HL-60/S4 treated with retinoic acid at 250 ng/mL for 4 days and 3 days (cell line): ENCODE measurements at regions not wholly inside any gene's neighbourhood (a gene's known extent, or its start where the extent isn't known, plus 50 kb on each side); places are given as distances from the start of the nearest gene placed in this dataset.
"Not testable (repeated sequence)": the region's sequence is repeated elsewhere in the genome, so short reads cannot be mapped to it uniquely, and the experiment has no call there.

Source experiments
- in situ Hi-C: fragments of 300-500 bp; cut with MboI; formaldehyde crosslinking; loops from 2 replicates; pipeline ENCODE4 v1.7.0; 2022; ENCODE audit warnings: low sequenced_read_pairs

DNA sequence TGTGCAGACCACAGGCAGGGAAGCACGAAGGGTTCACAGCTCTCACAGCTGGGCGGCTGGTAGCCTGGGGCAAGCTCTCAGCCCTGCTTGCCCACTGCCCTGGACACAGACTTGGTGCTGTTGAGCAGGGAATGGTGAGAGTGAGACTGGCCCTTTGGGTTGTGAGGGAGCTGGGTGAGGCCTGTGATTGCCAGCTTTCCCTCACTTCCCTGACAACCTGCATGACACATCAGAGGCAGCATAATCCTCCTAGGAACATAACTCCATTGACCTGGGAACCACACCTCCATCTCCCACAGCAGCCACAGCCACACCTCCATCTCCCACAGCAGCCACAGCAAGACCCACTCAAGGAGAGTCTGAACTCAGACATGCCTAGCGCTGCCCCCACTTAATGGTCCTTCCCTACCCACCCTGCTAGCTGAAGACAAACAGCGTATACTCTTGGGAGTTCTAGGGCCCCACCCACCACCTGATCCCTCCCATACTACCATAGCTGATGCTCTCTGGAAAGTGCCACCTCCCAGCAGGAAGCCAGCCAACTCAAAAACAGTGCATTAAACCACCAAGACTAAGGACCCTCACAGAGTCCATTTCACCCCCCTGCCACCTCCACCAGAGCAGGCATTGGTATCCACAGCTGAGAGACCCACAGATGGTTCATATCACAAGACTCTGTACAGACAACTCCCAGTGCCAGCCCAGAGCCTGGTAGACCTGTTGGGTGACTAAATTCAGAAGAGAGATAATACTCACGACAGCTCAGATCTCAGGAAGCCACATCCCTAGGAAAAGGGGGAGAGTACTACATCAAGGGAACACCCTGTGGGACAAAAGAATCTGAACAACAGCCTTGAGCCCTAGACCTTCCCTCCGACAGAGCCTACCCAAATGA is 60.2 kb upstream of the PRSS3 start:
- in situ Hi-C loops = not testable (repeated sequence)

DNA sequence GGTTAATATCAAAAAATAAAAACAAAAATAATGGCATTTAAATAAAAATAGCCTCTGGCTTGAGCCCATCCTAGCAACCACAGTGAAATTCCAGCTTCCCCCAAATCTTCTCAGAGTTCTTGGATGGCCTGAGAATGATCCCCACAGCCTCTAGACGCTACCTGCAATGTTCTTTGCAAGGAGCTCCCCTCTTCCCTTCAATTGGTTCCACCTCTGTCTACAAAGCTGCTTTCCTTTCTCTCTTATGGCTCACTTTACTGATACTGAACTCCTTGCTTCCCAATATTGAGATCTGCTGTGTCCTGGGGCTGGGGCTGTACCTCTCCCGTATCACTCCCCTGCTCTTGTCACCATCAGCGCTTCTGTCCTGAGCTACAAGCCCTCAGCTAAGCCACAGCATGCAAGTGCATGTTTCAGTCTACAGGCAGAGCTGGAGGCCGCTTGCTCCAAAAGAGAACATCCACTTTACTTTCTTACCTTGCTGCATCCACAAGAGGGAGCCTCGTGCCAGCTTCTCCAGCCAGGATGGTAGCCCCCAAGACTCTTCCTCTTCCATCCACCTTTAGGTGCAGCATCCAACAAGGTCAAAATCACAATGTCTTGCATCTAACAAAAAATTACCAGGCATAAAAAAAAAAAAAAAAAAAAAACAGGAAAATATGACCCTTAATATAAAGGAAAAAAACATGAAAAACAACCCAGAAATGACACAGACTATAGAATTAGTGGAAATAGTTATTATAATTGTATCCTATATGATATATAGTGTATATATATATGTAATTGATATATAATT is 57.4 kb upstream of the PRSS3 start:
- in situ Hi-C loops = no loop called here

DNA sequence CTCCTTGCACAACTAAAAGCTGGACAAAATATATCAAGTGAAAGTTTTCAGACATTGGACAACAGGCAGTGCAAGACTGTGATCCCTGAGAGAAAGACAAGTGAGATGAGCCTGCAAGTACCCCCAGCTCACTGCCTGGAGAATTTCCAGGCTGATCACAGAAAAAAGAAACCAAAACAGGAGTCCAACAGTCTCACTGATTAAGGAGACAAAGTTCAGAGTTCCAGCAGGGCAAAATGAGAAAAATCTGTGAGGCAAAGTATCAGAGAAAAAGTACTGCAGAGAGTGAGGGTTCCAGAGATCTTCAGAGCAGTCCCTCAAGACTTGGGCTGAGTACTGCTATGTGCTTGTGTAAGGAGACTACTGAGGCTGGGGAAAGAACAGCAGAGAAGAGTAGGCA is 56.0 kb upstream of the PRSS3 start:
- in situ Hi-C loops = no loop called here

DNA sequence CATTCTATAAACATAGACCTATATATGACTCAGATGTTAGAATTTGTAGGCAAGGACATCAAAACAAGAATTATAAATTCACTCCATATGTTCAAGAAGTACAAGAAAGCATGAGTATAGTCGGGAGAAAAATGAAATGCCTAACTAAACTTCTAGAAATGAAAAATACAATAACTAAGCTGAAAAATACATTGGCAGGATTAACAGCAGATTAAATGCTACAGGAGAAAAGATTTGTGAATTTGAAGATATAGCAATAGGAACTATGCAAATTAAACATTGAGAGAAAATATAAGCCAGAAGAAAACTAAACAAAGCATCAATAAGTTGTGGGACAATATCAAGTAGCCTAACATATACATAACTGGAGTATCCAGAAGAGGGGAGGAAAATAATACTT is 55.3 kb upstream of the PRSS3 start:
- in situ Hi-C loops = no loop called here

DNA sequence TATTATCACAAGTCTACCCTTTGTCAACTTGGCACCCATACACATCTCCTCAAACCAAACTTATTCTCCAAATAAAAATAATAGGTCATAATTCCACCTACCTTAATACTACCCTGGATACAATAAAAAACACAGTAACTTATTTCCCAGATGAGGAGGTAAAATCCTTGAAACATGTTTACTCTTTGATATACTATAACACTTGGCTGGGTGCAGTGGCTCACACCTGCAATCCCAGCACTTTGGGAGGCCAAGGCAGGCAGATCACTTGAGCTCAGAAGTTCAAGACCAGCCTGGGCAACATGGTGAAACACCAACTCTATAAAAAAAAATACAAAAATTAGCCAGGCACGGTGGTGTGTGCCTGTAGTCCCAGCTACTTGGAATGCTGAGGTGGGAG is 54.4 kb upstream of the PRSS3 start:
- in situ Hi-C loops = not testable (repeated sequence)

DNA sequence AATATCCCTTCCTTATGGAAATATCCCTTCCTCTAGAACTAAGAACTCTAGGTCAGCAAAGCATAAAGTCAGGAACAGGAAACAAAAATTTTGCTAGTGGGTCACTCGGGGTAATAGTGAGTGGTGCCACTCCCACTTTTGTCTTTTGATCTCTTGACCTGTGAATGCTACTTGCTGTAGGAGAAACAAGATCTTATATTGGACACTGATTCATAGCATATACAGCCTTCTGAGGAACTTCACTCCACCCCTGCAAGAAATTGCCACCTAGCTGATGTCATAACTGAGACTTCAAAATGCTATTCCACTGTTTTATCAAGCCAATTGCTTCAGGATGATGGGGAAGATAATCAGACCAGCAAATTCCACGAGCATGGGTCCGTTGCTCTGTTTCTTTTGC is 53.3 kb upstream of the PRSS3 start:
- in situ Hi-C loops = no loop called here

DNA sequence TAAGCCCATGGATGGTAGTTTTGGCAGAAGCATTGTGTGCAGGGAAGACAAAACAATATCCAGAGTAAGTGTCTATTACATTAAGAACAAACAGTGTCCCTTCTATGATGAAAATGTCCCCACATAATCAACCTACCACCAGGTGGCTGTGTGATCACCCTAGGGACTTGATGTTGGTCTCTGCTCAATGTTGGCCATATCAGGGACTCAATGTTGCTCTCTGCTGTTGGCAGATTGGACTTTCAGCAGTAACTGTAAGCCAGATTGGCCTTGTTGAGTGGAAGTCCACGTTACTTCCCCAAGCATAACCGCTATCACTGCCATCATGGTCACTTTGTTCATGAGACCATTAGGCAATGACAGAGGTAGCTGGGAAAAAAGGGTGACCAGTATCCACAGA is 52.8 kb upstream of the PRSS3 start:
- in situ Hi-C loops = no loop called here
